ENCODE measurements at regions not wholly inside any gene's neighbourhood (a gene's known extent, or its start where the extent isn't known, plus 50 kb on each side); places are given as distances from the start of the nearest gene placed in this dataset.

DNA sequence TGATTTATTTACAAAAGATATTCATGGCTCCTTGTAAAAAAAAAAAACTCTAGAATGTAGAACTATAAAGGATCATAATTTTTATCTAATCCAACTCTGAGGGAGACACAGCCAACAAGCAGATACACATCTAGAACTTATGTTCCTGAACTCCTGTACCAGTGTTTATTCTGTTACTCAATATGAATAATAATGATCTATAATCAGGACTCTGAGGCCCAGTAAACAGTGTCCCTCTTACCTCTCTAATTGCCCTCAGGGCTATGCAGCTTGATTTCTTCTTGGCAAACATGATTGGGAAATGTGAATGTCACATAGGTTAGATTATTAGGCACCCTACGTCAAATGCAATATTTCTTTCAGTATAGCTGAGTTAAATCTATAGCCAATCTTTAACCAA, 391.6 kb upstream of the RPS23 start:
- TF ChIP-seq, protein P1, sequence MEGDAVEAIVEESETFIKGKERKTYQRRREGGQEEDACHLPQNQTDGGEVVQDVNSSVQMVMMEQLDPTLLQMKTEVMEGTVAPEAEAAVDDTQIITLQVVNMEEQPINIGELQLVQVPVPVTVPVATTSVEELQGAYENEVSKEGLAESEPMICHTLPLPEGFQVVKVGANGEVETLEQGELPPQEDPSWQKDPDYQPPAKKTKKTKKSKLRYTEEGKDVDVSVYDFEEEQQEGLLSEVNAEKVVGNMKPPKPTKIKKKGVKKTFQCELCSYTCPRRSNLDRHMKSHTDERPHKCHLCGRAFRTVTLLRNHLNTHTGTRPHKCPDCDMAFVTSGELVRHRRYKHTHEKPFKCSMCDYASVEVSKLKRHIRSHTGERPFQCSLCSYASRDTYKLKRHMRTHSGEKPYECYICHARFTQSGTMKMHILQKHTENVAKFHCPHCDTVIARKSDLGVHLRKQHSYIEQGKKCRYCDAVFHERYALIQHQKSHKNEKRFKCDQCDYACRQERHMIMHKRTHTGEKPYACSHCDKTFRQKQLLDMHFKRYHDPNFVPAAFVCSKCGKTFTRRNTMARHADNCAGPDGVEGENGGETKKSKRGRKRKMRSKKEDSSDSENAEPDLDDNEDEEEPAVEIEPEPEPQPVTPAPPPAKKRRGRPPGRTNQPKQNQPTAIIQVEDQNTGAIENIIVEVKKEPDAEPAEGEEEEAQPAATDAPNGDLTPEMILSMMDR (IDR thresholded peaks at IDR 0.05), result no peak
- no peak for TF ChIP-seq POLR2A (IDR thresholded peaks at IDR 0.05)
- TF ChIP-seq POLR2AphosphoS5 (IDR thresholded peaks at IDR 0.05), result no peak
- no peak for TF ChIP-seq EP300 (IDR thresholded peaks at IDR 0.05; ENCODE audit: low read depth)

Measured in transverse colon (tissue), 4 donors.